ENCODE measurements at regions not wholly inside any gene's neighbourhood (a gene's known extent, or its start where the extent isn't known, plus 50 kb on each side); places are given as distances from the start of the nearest gene placed in this dataset.

GRCh38 chr17:73757420-73757819, 113.2 kb upstream of the SDK2 start:
- no peak for TF ChIP-seq CTCF (IDR thresholded peaks at IDR 0.05)
- TF ChIP-seq POLR2A (IDR thresholded peaks at IDR 0.05), result no peak

All from right lobe of liver (tissue), 4 donors.